ENCODE measurements at regions not wholly inside any gene's neighbourhood (a gene's known extent, or its start where the extent isn't known, plus 50 kb on each side); places are given as distances from the start of the nearest gene placed in this dataset.
"Not testable (repeated sequence)": the region's sequence is repeated elsewhere in the genome, so short reads cannot be mapped to it uniquely, and the experiment has no call there.

DNA sequence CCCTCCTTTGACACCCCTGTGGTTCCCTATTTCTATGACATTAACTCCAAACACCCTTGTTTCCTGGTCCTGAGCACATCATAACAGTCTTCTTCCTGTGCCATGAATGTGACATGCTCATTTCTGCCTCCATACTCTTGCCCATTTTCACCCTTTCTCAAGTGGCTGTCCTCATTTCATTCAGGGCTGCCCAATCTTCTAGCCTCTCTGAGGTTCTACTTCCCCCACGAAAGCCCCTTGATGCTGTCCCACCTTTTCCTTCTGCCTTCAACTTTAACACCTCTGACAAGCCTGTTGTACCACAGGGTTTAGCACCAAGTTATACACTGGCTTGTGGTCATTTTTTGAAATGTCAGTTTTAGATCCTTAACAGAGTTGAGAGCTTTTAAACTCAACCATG, 136.2 kb upstream of the BOD1L1 start:
- no peak for DNase-seq

GRCh38 chr4:13765539-13765938, 138.0 kb upstream of the BOD1L1 start:
- DNase-seq = no peak

DNA sequence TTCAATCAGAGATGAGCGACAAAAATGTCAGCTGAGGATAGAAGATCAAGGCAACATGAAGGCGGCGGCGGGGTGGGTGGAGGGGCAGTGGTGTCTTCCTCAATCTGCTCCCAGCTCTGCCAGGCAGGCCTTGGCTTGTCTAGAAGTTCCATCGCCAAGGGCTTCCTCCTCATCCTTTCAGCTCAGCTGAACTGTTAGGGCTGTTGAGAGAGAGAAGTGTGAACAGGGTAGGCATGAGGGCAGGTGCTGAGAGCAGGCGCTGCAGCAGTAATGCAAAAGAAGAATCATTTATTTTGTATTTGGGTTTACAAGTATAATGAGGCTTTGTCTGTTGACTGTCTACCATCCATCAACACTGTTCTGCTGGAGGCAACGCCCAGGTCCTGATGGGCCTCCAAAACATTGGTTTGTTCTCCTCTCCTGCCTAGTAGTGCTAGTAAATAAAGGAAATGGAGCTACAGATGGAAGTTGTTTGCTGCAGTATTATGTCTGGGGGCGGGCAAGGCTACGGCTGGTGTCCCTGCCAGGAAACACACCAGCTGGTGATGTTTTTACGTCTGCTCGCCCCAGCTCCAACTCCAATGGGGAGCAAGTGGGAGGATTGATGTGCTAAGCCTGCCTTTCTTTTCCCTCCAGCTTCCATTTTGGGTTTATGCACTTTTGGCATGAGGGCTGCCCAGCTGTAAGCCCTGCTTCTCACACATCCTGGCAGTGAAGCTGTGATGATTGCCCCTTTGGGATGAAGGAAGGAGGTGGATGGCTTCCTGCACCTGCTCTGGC, 139.4 kb upstream of the BOD1L1 start:
- DNase-seq = no peak

GRCh38 chr4:13777341-13777740, 149.8 kb upstream of the BOD1L1 start:
- DNase-seq = no peak

DNA sequence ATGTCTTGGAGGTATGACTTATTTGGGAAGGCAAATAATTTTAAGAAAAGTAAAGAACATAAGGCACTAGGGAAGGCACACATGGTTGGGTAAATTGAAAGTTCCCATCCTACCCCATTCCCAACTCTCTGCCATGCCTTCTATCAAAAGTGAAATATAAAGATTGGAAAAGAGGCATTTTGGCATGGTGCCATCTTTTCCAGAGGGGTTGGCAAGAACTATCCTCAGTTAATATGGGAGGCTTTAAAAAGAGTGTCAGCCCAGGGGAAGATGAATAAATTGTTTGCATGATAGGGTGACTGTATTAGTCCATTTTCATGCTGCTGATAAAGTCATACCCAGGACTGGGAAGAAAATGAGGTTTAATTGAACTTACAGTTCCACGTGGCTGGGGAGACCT, 150.8 kb upstream of the BOD1L1 start:
- DNase-seq = no peak

DNA sequence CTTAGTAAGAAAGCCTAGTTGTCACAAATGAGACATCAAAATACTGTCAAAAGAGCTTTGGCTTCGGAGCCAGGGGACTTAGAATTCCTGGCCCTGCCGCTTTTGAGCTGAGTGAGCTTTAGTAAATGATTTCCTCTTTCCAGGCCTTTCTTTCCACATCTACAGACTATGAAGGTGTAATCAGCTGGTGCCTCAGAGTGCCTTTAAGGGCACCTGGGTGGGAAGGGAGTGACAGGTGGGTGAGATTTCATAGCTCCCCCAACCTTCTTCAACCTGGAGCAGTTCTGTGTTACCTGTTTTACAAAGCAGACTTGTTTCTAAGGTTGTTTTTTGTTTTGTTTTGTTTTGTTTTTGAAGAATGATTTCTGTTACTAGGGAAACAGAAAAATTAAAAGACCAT, 154.7 kb upstream of the BOD1L1 start:
- no peak for DNase-seq

DNA sequence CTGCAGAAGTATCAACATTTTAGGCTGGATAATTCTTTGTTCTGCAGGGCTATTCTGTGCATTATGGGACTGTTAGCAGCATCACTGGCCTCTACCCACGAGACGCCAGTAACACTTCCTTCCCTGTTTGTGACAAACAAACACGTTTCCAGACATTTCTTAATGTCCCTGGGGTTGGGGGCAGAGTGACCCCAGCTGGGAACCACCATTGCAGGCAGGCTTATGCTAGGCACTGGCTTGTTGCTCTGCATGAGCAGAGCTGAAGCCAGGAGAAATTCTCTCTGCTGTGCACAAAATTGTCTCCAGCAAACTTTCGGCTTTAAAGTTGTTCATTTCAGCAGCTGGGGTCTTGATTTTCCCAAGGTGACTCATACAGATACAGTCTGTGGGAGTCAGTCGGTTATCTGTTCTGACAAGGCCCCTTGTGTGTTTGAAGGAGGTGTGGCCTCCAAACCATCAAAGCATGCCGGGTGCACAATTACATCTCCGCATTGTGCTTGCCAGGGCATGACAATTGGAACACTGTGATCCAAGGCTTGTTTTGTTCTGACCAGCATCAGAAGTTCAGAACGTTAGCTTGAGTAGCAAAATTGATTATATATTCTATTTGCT, 156.4 kb upstream of the BOD1L1 start:
- DNase-seq = no peak

DNA sequence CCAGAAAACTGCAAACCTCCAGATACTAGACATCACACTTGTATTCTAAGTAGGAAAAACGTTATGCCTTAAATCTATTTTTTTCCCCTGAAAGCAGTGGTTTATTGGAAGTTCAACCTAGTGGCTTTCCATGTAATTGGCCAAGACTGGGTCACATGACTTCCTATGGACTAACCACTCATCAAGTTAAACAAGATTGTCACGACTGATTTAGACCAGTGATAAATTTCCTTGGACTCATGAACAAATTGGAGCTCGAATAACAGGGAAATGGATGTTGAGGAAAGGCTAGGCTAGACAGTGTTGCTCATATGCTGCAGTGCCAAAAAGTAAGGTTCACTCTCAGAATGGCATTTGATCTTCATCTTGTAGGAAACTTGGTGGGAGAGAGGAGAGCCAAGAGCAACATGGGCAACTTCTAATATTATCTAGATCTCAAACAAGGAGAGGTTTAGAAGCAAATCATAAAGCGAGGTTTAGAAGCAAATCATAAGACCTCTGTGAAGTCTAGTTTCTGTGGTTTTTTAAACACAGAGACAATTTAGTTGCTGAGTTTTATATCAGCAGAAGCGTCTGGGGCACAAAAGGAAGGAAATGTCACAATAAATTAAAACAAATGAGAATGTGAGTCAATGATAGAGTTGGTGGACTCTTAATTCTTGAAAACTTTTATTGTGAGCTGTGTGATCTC, 165.6 kb upstream of the BOD1L1 start:
- DNase-seq = no peak

DNA sequence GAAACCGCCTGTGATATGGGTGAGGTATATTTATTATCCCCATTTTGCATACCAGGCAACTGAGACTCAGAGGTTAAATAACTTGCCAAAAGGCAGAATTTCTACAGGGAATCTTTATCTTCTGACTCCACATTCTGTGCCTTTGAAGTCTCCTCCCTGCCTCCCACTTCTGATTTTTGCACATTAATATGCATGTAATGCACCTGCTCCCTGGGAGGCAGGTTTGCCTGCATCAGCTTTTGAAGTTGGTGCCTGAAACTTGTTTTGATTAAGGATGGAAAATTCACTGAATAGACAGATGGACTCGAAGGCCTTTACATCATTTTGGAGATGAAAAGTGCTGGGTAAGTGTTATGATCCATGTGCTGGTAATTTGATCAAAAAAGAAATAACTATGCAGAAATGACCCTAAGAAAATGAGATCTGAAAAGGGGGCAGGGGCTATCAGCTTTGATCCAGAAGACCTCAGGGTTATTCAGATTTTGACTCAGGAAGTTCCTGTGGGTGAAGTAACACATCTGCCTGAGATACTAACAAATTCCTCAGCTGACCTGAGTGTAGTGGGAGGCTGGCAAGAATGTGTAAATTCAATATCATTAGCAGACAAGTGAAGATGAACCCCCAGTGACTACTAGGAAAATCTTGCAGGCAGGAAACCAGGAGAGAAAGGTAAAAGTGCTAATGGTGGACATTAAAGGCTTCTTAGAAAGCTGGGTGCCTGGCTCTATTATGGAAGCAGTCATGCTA, 167.5 kb upstream of the BOD1L1 start:
- no peak for DNase-seq

GRCh38 chr4:13797061-13797460, 169.5 kb upstream of the BOD1L1 start:
- no peak for DNase-seq

- DNase-seq = no peak
These were observed 187.7 kb upstream of the BOD1L1 start for GRCh38 chr4:13815231-13815630.

GRCh38 chr4:13816472-13816871, 188.9 kb upstream of the BOD1L1 start:
- DNase-seq = no peak

GRCh38 chr4:13821522-13821921, 194.0 kb upstream of the BOD1L1 start:
- DNase-seq = no peak

DNA sequence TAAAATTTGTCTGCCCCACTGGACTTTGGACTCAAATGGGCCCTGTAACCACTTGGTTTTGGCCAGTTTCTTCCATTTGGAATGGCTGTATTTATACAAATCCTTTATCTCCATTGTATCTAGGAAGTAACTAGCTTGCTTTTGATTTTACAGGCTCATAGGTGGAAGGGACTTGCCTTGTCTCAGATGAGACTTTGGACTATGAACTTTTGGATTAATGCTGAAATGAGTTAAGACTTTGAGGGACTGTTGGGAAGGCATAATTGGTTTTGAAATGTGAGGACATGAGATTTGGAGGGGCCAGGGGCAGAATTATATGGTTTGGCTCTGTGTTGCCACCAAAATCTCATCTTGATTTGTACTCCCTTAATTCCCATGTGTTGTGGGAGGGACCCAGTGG, 198.3 kb upstream of the BOD1L1 start:
- DNase-seq = not testable (repeated sequence)

DNA sequence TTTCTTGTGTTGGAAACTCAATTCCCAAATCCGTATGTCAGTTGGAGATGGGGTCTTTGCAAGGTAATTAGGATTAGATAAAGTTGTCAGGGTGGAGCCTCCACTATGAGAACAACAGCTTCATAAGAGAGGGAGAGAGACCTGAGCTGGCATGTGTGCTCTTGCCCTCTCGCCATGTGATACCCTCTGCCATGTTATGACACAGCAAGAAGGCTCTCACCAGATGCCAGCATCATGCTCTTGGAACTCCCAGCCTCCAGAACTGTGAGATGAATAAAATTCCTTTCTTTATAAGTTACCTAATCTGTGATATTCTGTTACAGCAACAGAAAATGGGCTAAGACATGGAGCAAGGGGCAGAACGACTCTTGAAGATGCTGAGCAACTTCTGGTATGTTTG, 201.9 kb upstream of the BOD1L1 start:
- DNase-seq = no peak

- DNase-seq = no peak
These were observed 202.9 kb upstream of the BOD1L1 start for GRCh38 chr4:13830449-13830848.

GRCh38 chr4:13833171-13833804, 205.8 kb upstream of the BOD1L1 start:
- no peak for DNase-seq

GRCh38 chr4:13836946-13837912, 209.7 kb upstream of the BOD1L1 start:
- no peak for DNase-seq

- no peak for DNase-seq
These were observed 213.1 kb upstream of the BOD1L1 start for GRCh38 chr4:13840502-13841190.

DNA sequence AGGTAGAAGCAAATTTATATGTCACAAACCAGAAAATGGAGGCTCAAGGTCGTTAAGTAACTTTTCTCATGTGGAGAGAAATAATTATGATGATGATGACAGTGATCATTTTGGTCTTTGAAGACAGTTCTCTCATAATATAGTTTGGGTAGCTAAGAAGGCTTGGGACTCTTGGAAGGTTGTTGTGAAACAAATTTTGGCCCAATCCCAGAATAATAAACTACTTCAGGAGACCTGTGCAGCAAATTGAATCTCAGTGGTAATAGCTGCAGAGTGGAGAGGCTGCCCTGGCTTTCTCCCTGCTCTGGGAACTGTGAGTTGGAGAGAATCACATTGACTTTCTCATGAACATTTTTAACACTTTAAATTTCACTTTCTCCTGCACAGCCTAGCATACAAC, 217.2 kb upstream of the BOD1L1 start:
- no peak for DNase-seq

GRCh38 chr4:13849778-13850177, 222.3 kb upstream of the BOD1L1 start:
- no peak for DNase-seq
